K562 (cell line): ENCODE measurements at regions not wholly inside any gene's neighbourhood (a gene's known extent, or its start where the extent isn't known, plus 50 kb on each side); places are given as distances from the start of the nearest gene placed in this dataset.

Experiments
- ATAC-seq: fragments of 200-7000 bp; cut with Tn5 transposase; 3 replicates; pipeline ENCODE4 v1.9.1; 2020; ENCODE audit warnings: moderate library complexity
- BruUV-seq: library from RNA; stranded (reverse); fragments of 400-500 nt; replicated peaks from 2 replicates; lab custom pipeline; 2021; lab: Mats Ljungman, UMichigan
- CTCF ChIA-PET: fragments of 300-600 bp; formaldehyde crosslinking; extraction: SDS; loops from one replicate; lab custom pipeline; 2021; ENCODE audit warnings: low intra/inter-chr PET ratio; lab: Yijun Ruan, JAX
- POLR2A ChIA-PET: fragments of 300-600, 350-650 bp; sonication (Branson Sonifier 250); formaldehyde crosslinking; extraction: SDS; loops from one replicate; lab custom pipeline; 2021; ENCODE audit warnings: antibody characterized with exemption, inconsistent platforms; lab: Yijun Ruan, JAX
- DNase-seq, 4 experiments: peaks; one replicate each; pipeline versions ENCODE4 v3.0.0 to v3.0.0-alpha.2; 2011 to 2018; ENCODE audit warnings: low spot score in 3 of 4, mixed read lengths in 3 of 4; ENCODE audit errors: extremely low read depth in 1 of 4
- FAIRE-seq: peaks from 2 replicates; lab custom pipeline; 2011; peaks lifted over from hg19 to GRCh38; lab: Jason Lieb, UNC
- H2AFZ ChIP-seq: 2 replicates; pipeline ENCODE4 v1.6.0; 2011; ENCODE audit warnings: low read depth, low read length, control low read depth, inconsistent platforms
- H3K27ac ChIP-seq: fragments of 200-600 bp; 3 replicates; pipeline ENCODE4 v1.8.0; 2011; ENCODE audit warnings: low read depth, mild to moderate bottlenecking, control low read depth, inconsistent platforms, low read length, moderate library complexity, mixed read lengths; ENCODE audit errors: extremely low read depth
- H3K27me3 ChIP-seq, 2 experiments: fragments of 300-600 bp in 1 of 2; 2 replicates in 1 of 2; 3 replicates in 1 of 2; pipeline versions ENCODE4 v1.6.0 to v1.8.0; 2011; ENCODE audit warnings: inconsistent platforms in 2 of 2, low read length in 2 of 2, mild to moderate bottlenecking in 1 of 2, mixed read lengths in 1 of 2, moderate library complexity in 1 of 2; ENCODE audit not compliant: control insufficient read depth in 2 of 2, insufficient read depth in 2 of 2
- H3K36me3 ChIP-seq: fragments of 300-600 bp; 3 replicates; pipeline ENCODE4 v1.8.0; 2011; ENCODE audit warnings: mild to moderate bottlenecking, low read length, inconsistent platforms; ENCODE audit not compliant: control insufficient read depth, insufficient read depth
- H3K4me1 ChIP-seq, 2 experiments: fragments of 200-600 bp in 1 of 2; replicated peaks in 1 of 2; 2 replicates in 1 of 2; 3 replicates in 1 of 2; pipeline versions ENCODE4 v1.5.1 to v1.8.0; 2011; ENCODE audit warnings: inconsistent platforms in 2 of 2, low read length in 2 of 2, mild to moderate bottlenecking in 1 of 2, mixed read lengths in 1 of 2, moderate library complexity in 1 of 2; ENCODE audit not compliant: control insufficient read depth in 2 of 2, insufficient read depth in 2 of 2
- H3K4me2 ChIP-seq: 2 replicates; pipeline ENCODE4 v1.6.1; 2011; ENCODE audit warnings: low read length, control low read depth, inconsistent platforms, mixed read lengths; ENCODE audit not compliant: insufficient read depth
- H3K4me3 ChIP-seq: fragments of 200-600 bp; sonication (generic), shearing (Covaris generic); 2 replicates; pipeline ENCODE4 v1.5.1; 2016; ENCODE audit warnings: control low read depth, inconsistent platforms
- H3K79me2 ChIP-seq: fragments of 200-600 bp; 3 replicates; pipeline ENCODE4 v1.8.0; 2011; ENCODE audit warnings: low read length, inconsistent platforms; ENCODE audit not compliant: control insufficient read depth, insufficient read depth
- H3K9ac ChIP-seq, 2 experiments: 2 replicates each; pipeline versions ENCODE4 v1.6.0 to v1.6.1; 2011; ENCODE audit warnings: low read depth in 2 of 2, low read length in 2 of 2, control low read depth in 1 of 2, inconsistent platforms in 1 of 2, mild to moderate bottlenecking in 1 of 2, mixed read lengths in 1 of 2; ENCODE audit not compliant: insufficient read depth in 1 of 2
- H3K9me1 ChIP-seq: one replicate; pipeline ENCODE4 v1.6.0; 2011; ENCODE audit warnings: inconsistent platforms, mild to moderate bottlenecking, low read length, moderate library complexity; ENCODE audit not compliant: control insufficient read depth, insufficient read depth
- H3K9me3 ChIP-seq: replicated peaks from 2 replicates; pipeline ENCODE4 v1.5.1; 2011; ENCODE audit warnings: low read depth, low read length, inconsistent platforms; ENCODE audit not compliant: control insufficient read depth, insufficient read depth
- H4K20me1 ChIP-seq: replicated peaks from 2 replicates; pipeline ENCODE4 v1.6.1; 2011; ENCODE audit warnings: low read length, inconsistent platforms, mixed read lengths; ENCODE audit not compliant: control insufficient read depth, insufficient read depth
- ARID1B ChIP-seq: fragments of 450-650 bp; IDR thresholded peaks from 2 replicates; pipeline ENCODE4 v1.6.1; 2016; ENCODE audit warnings: antibody characterized with exemption, mild to moderate bottlenecking, inconsistent platforms
- BDP1 ChIP-seq: IDR thresholded peaks from 3 replicates; pipeline ENCODE4 v1.6.1; 2011; ENCODE audit not compliant: insufficient read length, insufficient read depth
- COPS2 ChIP-seq: fragments of 450-650 bp; conservative IDR thresholded peaks from 2 replicates; pipeline ENCODE4 v1.6.1; 2016; ENCODE audit warnings: mild to moderate bottlenecking, moderate library complexity
- MIER1 ChIP-seq: fragments of 450-650 bp; IDR thresholded peaks from 2 replicates; pipeline ENCODE4 v1.6.1; 2016; ENCODE audit warnings: antibody characterized with exemption, mild to moderate bottlenecking, low read depth
- MTF1 ChIP-seq: fragments of 250-450 bp; sonication (Bioruptor Pico); IDR thresholded peaks from 2 replicates; pipeline ENCODE4 v1.9.0; 2021; ENCODE audit warnings: moderate library complexity, mild to moderate bottlenecking, inconsistent platforms, borderline replicate concordance
- NR4A1 ChIP-seq, 2 experiments: fragments of 250-450 bp in 1 of 2; fragments of 450-650 bp in 1 of 2; sonication (Bioruptor Pico) in 1 of 2; IDR thresholded peaks; 2 replicates each; pipeline versions ENCODE4 v1.4.0 to v1.6.1; 2016 to 2020; ENCODE audit warnings: mild to moderate bottlenecking in 2 of 2, missing compliant biosample characterization in 1 of 2, missing genetic modification characterization in 1 of 2, moderate library complexity in 1 of 2
- RFX7 ChIP-seq: fragments of 250-450 bp; sonication (Bioruptor Pico); IDR thresholded peaks from 2 replicates; pipeline ENCODE4 v1.5.1; 2021; ENCODE audit warnings: mild to moderate bottlenecking
- SAFB ChIP-seq: fragments of 200-400 bp; formaldehyde crosslinking; IDR thresholded peaks from 2 replicates; pipeline ENCODE4 v1.6.1; 2017; ENCODE audit warnings: low read depth, low read length, borderline replicate concordance
- SIRT6 ChIP-seq: IDR thresholded peaks from one replicate; pipeline ENCODE4 v1.6.1; 2012; ENCODE audit warnings: low read depth, mild to moderate bottlenecking, control low read depth, inconsistent platforms, low read length, moderate library complexity
- SMARCA5 ChIP-seq: fragments of 450-650 bp; IDR thresholded peaks from 2 replicates; pipeline ENCODE4 v1.6.1; 2016
- SNRNP70 ChIP-seq: fragments of 200-400 bp; formaldehyde crosslinking; optimal IDR thresholded peaks from 2 replicates; pipeline ENCODE3; 2017; ENCODE audit warnings: low read depth, low read length
- TCF7L2 ChIP-seq: fragments of 150-350 bp; IDR thresholded peaks from 2 replicates; pipeline ENCODE4 v1.6.1; 2016; ENCODE audit warnings: low read depth, mild to moderate bottlenecking, low read length, moderate library complexity
- TCFL5 ChIP-seq: fragments of 250-450 bp; sonication (Bioruptor Pico); conservative IDR thresholded peaks from 2 replicates; pipeline ENCODE4 v1.6.1; 2021; ENCODE audit warnings: mild to moderate bottlenecking, moderate library complexity, matching md5 sums
- U2AF2 ChIP-seq: fragments of 200-400 bp; formaldehyde crosslinking; optimal IDR thresholded peaks from 2 replicates; pipeline ENCODE3; 2017; ENCODE audit warnings: low read depth, mild to moderate bottlenecking, low read length
- WHSC1 ChIP-seq: IDR thresholded peaks from one replicate; pipeline ENCODE4 v1.6.1; 2012; ENCODE audit warnings: low read length, control low read depth, inconsistent platforms
- ZNF197 ChIP-seq: fragments of 200-800 bp; sonication (Bioruptor generic); IDR thresholded peaks from 2 replicates; pipeline ENCODE4 v1.6.1; 2016; ENCODE audit warnings: low read depth, missing genetic modification characterization, missing compliant biosample characterization
- WGBS: fragments of 100-300 bp; shearing (Covaris generic); methylation state at CpG from one replicate; pipeline ENCODE4 v1.1.6; 2016; ENCODE audit warnings: low coverage, mixed read lengths; ENCODE audit not compliant: insufficient coverage; ENCODE audit errors: missing lambda C conversion rate; 5-methylcytosine and 5-hydroxymethylcytosine counted together
- in situ Hi-C: fragments of 300-500 bp; cut with MboI; formaldehyde crosslinking; loops from 4 replicates; pipeline ENCODE4 v1.15.0; 2018; ENCODE audit warnings: inconsistent platforms, mixed read lengths
- intact Hi-C: fragments of 100-400 bp; cut with micrococcal nuclease; formaldehyde crosslinking; loops from 2 replicates; pipeline ENCODE4 v1.14.2; 2022
- TF ChIP-seq, protein P1 (sequence below): fragments of 450-650 bp; IDR thresholded peaks from one replicate; pipeline ENCODE4 v1.6.1; 2018; ENCODE audit warnings: mild to moderate bottlenecking, moderate library complexity; ENCODE audit not compliant: partially characterized antibody
- TF ChIP-seq, protein P2 (sequence below): sonication (generic); IDR thresholded peaks from 2 replicates; pipeline ENCODE4 v1.6.1; 2016
- TF ChIP-seq, protein P3 (sequence below): sonication (generic); formaldehyde crosslinking; IDR thresholded peaks from 2 replicates; pipeline ENCODE4 v1.9.0; 2022; ENCODE audit warnings: mild to moderate bottlenecking, missing genetic modification reagents
- TF ChIP-seq, protein P4 (sequence below), 2 experiments: fragments of 450-650 bp in 1 of 2; sonication (generic) in 1 of 2; formaldehyde crosslinking in 1 of 2; IDR thresholded peaks in 1 of 2; conservative IDR thresholded peaks in 1 of 2; 2 replicates each; pipeline versions ENCODE4 v1.6.1 to v1.8.1; 2016 to 2023; ENCODE audit warnings: mild to moderate bottlenecking in 2 of 2, moderate library complexity in 2 of 2, inconsistent platforms in 1 of 2, missing genetic modification reagents in 1 of 2

DNA sequence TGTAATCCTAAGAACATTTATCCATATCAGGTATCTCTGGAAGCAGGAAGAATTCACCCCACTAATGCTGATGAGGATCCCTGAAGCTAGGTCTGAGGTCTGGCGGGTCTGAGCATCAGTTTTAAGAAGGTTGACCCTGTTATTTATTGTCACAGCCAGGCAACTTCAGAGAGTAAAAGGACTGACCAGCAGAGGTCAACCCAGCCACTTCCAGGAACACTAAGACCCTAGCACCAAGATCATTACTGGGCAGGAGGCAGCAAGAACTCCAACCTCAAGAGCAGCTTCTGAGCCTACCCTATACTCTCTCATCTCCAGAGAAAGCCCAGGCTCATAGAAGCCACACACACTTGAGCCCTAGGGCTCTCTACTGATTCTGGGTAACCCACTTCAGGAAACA lies 901.4 kb downstream of the DCDC2C start (continued):
- TF ChIP-seq, protein P1, sequence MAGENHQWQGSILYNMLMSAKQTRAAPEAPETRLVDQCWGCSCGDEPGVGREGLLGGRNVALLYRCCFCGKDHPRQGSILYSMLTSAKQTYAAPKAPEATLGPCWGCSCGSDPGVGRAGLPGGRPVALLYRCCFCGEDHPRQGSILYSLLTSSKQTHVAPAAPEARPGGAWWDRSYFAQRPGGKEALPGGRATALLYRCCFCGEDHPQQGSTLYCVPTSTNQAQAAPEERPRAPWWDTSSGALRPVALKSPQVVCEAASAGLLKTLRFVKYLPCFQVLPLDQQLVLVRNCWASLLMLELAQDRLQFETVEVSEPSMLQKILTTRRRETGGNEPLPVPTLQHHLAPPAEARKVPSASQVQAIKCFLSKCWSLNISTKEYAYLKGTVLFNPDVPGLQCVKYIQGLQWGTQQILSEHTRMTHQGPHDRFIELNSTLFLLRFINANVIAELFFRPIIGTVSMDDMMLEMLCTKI = no peak
- no peak for TF ChIP-seq SNRNP70

DNA sequence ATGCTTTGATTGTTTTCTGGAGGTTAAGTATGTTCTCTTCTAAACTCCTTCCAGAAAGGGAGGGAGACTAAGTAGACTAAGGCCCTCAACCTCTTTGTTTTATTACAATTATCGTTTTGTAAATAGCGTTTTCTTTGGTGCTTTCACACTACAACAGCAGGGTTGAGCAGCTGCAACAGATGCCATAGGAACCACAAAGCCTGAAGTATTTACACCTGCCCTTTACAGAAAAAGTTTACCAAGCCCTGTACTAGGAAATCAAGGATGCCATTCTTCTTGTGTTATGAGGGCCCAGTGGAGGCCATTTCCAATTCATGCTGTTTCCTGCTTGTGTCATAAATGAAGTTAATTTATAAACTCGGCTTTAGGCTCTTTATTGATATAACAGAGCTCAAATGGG lies 914.8 kb downstream of the DCDC2C start:
- H2AFZ ChIP-seq = no peak overlapping the region
- no peaks in the 10 kb centered on the region for H4K20me1 ChIP-seq
- peaks cover 2% of the 10 kb centered on the region; the same call in 1 of the 2 replicates for H3K9me3 ChIP-seq
- no peak overlapping the region for H3K4me3 ChIP-seq
- 0% methylated on average over 3 of the region's 3 CpGs for WGBS
- H3K9me1 ChIP-seq = no peaks in the 10 kb centered on the region
- no peak overlapping the region for H3K4me2 ChIP-seq
- no peaks in the 10 kb centered on the region for H3K27me3 ChIP-seq
- no TSS peak for BruUV-seq
- FAIRE-seq (no peak), DNase-seq (no peak), ATAC-seq (no peak)
- H3K36me3 ChIP-seq = no peaks in the 10 kb centered on the region
- CTCF ChIA-PET = no interaction called here
- intact Hi-C loops = no loop called here
- no peak overlapping the region for H3K27ac ChIP-seq
- H3K79me2 ChIP-seq = no peaks in the 10 kb centered on the region
- H3K9ac ChIP-seq = no peak overlapping the region
- in situ Hi-C loops = no loop called here
- no peaks in the 10 kb centered on the region for H3K4me1 ChIP-seq
- POLR2A ChIA-PET = no interaction called here
- TF ChIP-seq ZNF197 (CRISPR knock-in tag) (no peak), COPS2 (no peak), SIRT6 (no peak), MIER1 (no peak), MTF1 (CRISPR knock-in tag) (no peak), SAFB (no peak), BDP1 (no peak), NR4A1 (CRISPR knock-in tag; IDR thresholded peaks at IDR 0.05) (no peak), NR4A1 (tag; IDR thresholded peaks at IDR 0.05) (no peak), TCFL5 (CRISPR knock-in tag) (no peak), TCF7L2 (no peak), ARID1B (no peak), WHSC1 (no peak), U2AF2 (no peak), RFX7 (no peak), SMARCA5 (no peak)
- TF ChIP-seq, protein P2, sequence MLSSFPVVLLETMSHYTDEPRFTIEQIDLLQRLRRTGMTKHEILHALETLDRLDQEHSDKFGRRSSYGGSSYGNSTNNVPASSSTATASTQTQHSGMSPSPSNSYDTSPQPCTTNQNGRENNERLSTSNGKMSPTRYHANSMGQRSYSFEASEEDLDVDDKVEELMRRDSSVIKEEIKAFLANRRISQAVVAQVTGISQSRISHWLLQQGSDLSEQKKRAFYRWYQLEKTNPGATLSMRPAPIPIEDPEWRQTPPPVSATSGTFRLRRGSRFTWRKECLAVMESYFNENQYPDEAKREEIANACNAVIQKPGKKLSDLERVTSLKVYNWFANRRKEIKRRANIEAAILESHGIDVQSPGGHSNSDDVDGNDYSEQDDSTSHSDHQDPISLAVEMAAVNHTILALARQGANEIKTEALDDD = no peak
- TF ChIP-seq, protein P3, sequence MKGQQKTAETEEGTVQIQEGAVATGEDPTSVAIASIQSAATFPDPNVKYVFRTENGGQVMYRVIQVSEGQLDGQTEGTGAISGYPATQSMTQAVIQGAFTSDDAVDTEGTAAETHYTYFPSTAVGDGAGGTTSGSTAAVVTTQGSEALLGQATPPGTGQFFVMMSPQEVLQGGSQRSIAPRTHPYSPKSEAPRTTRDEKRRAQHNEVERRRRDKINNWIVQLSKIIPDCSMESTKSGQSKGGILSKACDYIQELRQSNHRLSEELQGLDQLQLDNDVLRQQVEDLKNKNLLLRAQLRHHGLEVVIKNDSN = no peak
- TF ChIP-seq, protein P4, sequence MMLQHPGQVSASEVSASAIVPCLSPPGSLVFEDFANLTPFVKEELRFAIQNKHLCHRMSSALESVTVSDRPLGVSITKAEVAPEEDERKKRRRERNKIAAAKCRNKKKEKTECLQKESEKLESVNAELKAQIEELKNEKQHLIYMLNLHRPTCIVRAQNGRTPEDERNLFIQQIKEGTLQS (IDR thresholded peaks at IDR 0.05) = no peak
- TF ChIP-seq, protein P4 (CRISPR knock-in tag; conservative IDR thresholded peaks at IDR 0.05) = no peak
